Smooth muscle cell (in vitro differentiated cells): ENCODE measurements at regions not wholly inside any gene's neighbourhood (a gene's known extent, or its start where the extent isn't known, plus 50 kb on each side); places are given as distances from the start of the nearest gene placed in this dataset.
"Not testable (repeated sequence)": the region's sequence is repeated elsewhere in the genome, so short reads cannot be mapped to it uniquely, and the experiment has no call there.

Source experiments
- DNase-seq: peaks from one replicate; lab custom pipeline; 2025; ENCODE audit not compliant: unreplicated experiment; lab: John Stamatoyannopoulos, UW
- H2AFZ ChIP-seq: fragments of 200-600 bp; sonication (generic); 2 replicates; pipeline ENCODE4 v1.6.0; 2016; ENCODE audit warnings: antibody characterized with exemption, low read depth, mild to moderate bottlenecking
- H3F3A ChIP-seq: fragments of 200-600 bp; sonication (generic); 2 replicates; pipeline ENCODE4 v1.6.0; 2017; ENCODE audit warnings: antibody characterized with exemption, low read depth
- H3K27ac ChIP-seq: fragments of 200-600 bp; sonication (generic); 2 replicates; pipeline ENCODE4 v1.5.1; 2016; ENCODE audit warnings: low read depth, mild to moderate bottlenecking
- H3K27me3 ChIP-seq: fragments of 200-600 bp; sonication (generic); 2 replicates; pipeline ENCODE4 v1.6.1; 2016; ENCODE audit warnings: low read depth, mild to moderate bottlenecking
- H3K36me3 ChIP-seq: fragments of 200-600 bp; sonication (generic); 2 replicates; pipeline ENCODE4 v1.5.1; 2016; ENCODE audit warnings: low read depth
- H3K4me1 ChIP-seq: fragments of 200-600 bp; sonication (generic); 2 replicates; pipeline ENCODE4 v1.5.1; 2016; ENCODE audit warnings: low read depth
- H3K4me2 ChIP-seq: fragments of 200-600 bp; sonication (generic); 2 replicates; pipeline ENCODE4 v1.6.0; 2016; ENCODE audit warnings: mild to moderate bottlenecking
- H3K4me3 ChIP-seq: fragments of 200-600 bp; sonication (generic); 2 replicates; pipeline ENCODE4 v1.5.1; 2016; ENCODE audit warnings: mild to moderate bottlenecking
- H3K79me2 ChIP-seq: fragments of 200-600 bp; sonication (generic); 2 replicates; pipeline ENCODE4 v1.6.0; 2016; ENCODE audit warnings: low read depth, mild to moderate bottlenecking
- H3K9ac ChIP-seq: fragments of 200-600 bp; sonication (generic); 2 replicates; pipeline ENCODE4 v1.6.0; 2016; ENCODE audit warnings: low read depth
- H3K9me3 ChIP-seq: fragments of 200-600 bp; sonication (generic); replicated peaks from 2 replicates; pipeline ENCODE4 v1.5.1; 2016; ENCODE audit warnings: low read depth
- H4K20me1 ChIP-seq: fragments of 200-600 bp; sonication (generic); 2 replicates; pipeline ENCODE4 v1.6.0; 2016; ENCODE audit warnings: low read depth
- CTCF ChIP-seq: fragments of 200-600 bp; sonication (generic); IDR thresholded peaks from 2 replicates; pipeline ENCODE4 v1.5.1; 2017; ENCODE audit warnings: borderline replicate concordance, mild to moderate bottlenecking, antibody characterized with exemption; ENCODE audit not compliant: insufficient read depth, poor library complexity, severe bottlenecking
- WGBS: methylation state at CpG from one replicate; pipeline ENCODE4 v1.1.7; 2016; ENCODE audit warnings: low lambda C conversion rate; 5-methylcytosine and 5-hydroxymethylcytosine counted together

GRCh38 chr13:23966691-23967615 is 69.7 kb upstream of the C1QTNF9B start:
- no peaks in the 10 kb centered on the region for H4K20me1 ChIP-seq
- H3K4me1 ChIP-seq: no peaks in the 10 kb centered on the region
- H3K27me3 ChIP-seq: no peaks in the 10 kb centered on the region
- TF ChIP-seq CTCF: no peak
- H3K4me2 ChIP-seq: peak overlapping the region; percentile 40
- peak overlapping the region; percentile 38 for H3K27ac ChIP-seq
- no peaks in the 10 kb centered on the region for H3K9me3 ChIP-seq
- H3K4me3 ChIP-seq: peak overlapping the region; percentile 28
- 82% methylated on average over 11 of the region's 11 CpGs for WGBS
- no peaks in the 10 kb centered on the region for H3K79me2 ChIP-seq
- DNase-seq: no peak
- H3K9ac ChIP-seq: no peak overlapping the region
- H3F3A ChIP-seq: no peaks in the 10 kb centered on the region
- no peaks in the 10 kb centered on the region for H3K36me3 ChIP-seq
- H2AFZ ChIP-seq: peak overlapping the region; percentile 79

GRCh38 chr13:23967792-23968191 is 70.5 kb upstream of the C1QTNF9B start:
- H3K4me2 ChIP-seq, H3K79me2 ChIP-seq, DNase-seq, H3K27me3 ChIP-seq, H3K27ac ChIP-seq, H3K4me3 ChIP-seq, H2AFZ ChIP-seq, H3K9ac ChIP-seq, H3F3A ChIP-seq, H4K20me1 ChIP-seq, H3K36me3 ChIP-seq, H3K9me3 ChIP-seq, H3K4me1 ChIP-seq: not testable (repeated sequence)
- 100% methylated on average over 3 of the region's 3 CpGs for WGBS

- Histone ChIP-seq H2AFZ (no peak overlapping the region), H3F3A (no peaks in the 10 kb centered on the region), H3K4me3 (no peak overlapping the region), H3K27me3 (no peaks in the 10 kb centered on the region), H3K4me1 (no peaks in the 10 kb centered on the region), H3K9me3 (no peaks in the 10 kb centered on the region), H3K27ac (peak overlapping the region; percentile 10), H3K36me3 (no peaks in the 10 kb centered on the region), H4K20me1 (no peaks in the 10 kb centered on the region), H3K9ac (no peak overlapping the region), H3K4me2 (peak overlapping the region; percentile 60), H3K79me2 (no peaks in the 10 kb centered on the region)
- WGBS: 12% methylated on average over 4 of the region's 4 CpGs
- TF ChIP-seq CTCF: no peak
- no peak for DNase-seq
Observed at GRCh38 chr13:23969647-23970046, 72.3 kb upstream of the C1QTNF9B start.

GRCh38 chr13:23979361-23980159 is 82.3 kb upstream of the C1QTNF9B start:
- WGBS: under 1% methylated on average over 40 of the region's 43 CpGs
- no peaks in the 10 kb centered on the region for H3K79me2 ChIP-seq

More at GRCh38 chr13:23979361-23980159, 82.3 kb upstream of the C1QTNF9B start:
- no peaks in the 10 kb centered on the region for H3F3A ChIP-seq
- H3K27ac ChIP-seq: peak overlapping the region; percentile 93
- H3K27me3 ChIP-seq: no peaks in the 10 kb centered on the region
- H3K4me1 ChIP-seq: peaks cover 7% of the 10 kb centered on the region
- H2AFZ ChIP-seq: peak overlapping the region; percentile 60
- no peak for TF ChIP-seq CTCF
- H3K9me3 ChIP-seq: no peaks in the 10 kb centered on the region
- H3K9ac ChIP-seq: peak overlapping the region; percentile 97
- H3K36me3 ChIP-seq: no peaks in the 10 kb centered on the region
- peak; percentile 52 for DNase-seq
- peak overlapping the region; percentile 63 for H3K4me3 ChIP-seq
- peak overlapping the region; percentile 91 for H3K4me2 ChIP-seq
- no peaks in the 10 kb centered on the region for H4K20me1 ChIP-seq
